HG02798 (cell line): ENCODE measurements at regions not wholly inside any gene's neighbourhood (a gene's known extent, or its start where the extent isn't known, plus 50 kb on each side); places are given as distances from the start of the nearest gene placed in this dataset.

Experiments
- ATAC-seq: cut with Tn5 transposase; IDR thresholded peaks from one replicate; pipeline ENCODE4 v1.9.1; 2021; ENCODE audit warnings: mild to moderate bottlenecking; ENCODE audit not compliant: unreplicated experiment, poor library complexity

- peak; percentile 94 for ATAC-seq
These were observed 497.8 kb downstream of the EIPR1 start for GRCh38 chr2:2879781-2880180.

- ATAC-seq, result no peak
These were observed 498.5 kb downstream of the EIPR1 start for GRCh38 chr2:2879071-2879470.

- no peak for ATAC-seq
These were observed 500.2 kb downstream of the EIPR1 start for GRCh38 chr2:2877427-2877826.

GRCh38 chr2:2876331-2877221 is 501.0 kb downstream of the EIPR1 start:
- ATAC-seq, result no peak

GRCh38 chr2:2875831-2876230 is 501.8 kb downstream of the EIPR1 start:
- ATAC-seq, result no peak

- ATAC-seq, result no peak
These were observed 502.3 kb downstream of the EIPR1 start for GRCh38 chr2:2875296-2875695.

GRCh38 chr2:2874805-2875204 is 502.8 kb downstream of the EIPR1 start:
- ATAC-seq, result no peak

GRCh38 chr2:2874341-2874740 is 503.3 kb downstream of the EIPR1 start:
- ATAC-seq, result no peak

- no peak for ATAC-seq
These were observed 504.2 kb downstream of the EIPR1 start for GRCh38 chr2:2873450-2873811.

GRCh38 chr2:2872713-2873449 is 504.7 kb downstream of the EIPR1 start:
- no peak for ATAC-seq

GRCh38 chr2:2872309-2872617 is 505.4 kb downstream of the EIPR1 start:
- ATAC-seq, result no peak

GRCh38 chr2:2871480-2872308 is 505.9 kb downstream of the EIPR1 start:
- no peak for ATAC-seq

- no peak for ATAC-seq
These were observed 507.5 kb downstream of the EIPR1 start for GRCh38 chr2:2870106-2870505.

- no peak for ATAC-seq
These were observed 508.1 kb downstream of the EIPR1 start for GRCh38 chr2:2869553-2869952.

GRCh38 chr2:2868085-2868484 is 509.5 kb downstream of the EIPR1 start:
- ATAC-seq, result no peak

- no peak for ATAC-seq
These were observed 510.1 kb downstream of the EIPR1 start for GRCh38 chr2:2867397-2867979.

GRCh38 chr2:2866459-2866858 is 511.2 kb downstream of the EIPR1 start:
- ATAC-seq, result no peak

GRCh38 chr2:2862386-2862785 is 515.2 kb downstream of the EIPR1 start:
- ATAC-seq, result no peak

GRCh38 chr2:2861666-2862240 is 515.9 kb downstream of the EIPR1 start:
- ATAC-seq, result no peak

- no peak for ATAC-seq
These were observed 516.9 kb downstream of the EIPR1 start for GRCh38 chr2:2860589-2861300.
